ENCODE measurements at regions not wholly inside any gene's neighbourhood (a gene's known extent, or its start where the extent isn't known, plus 50 kb on each side); places are given as distances from the start of the nearest gene placed in this dataset.

GRCh38 chr5:34459908-34460307, 196.2 kb upstream of the RAI14 start (continued):
- TF ChIP-seq ZNF462 (CRISPR knock-in tag; IDR thresholded peaks at IDR 0.05) (no peak), EZH2phosphoT487 (IDR thresholded peaks at IDR 0.05; ENCODE audit: unreplicated experiment) (no peak), STAT1 (IDR thresholded peaks at IDR 0.05; ENCODE audit: unreplicated experiment) (no peak)
- TF ChIP-seq, protein P1, sequence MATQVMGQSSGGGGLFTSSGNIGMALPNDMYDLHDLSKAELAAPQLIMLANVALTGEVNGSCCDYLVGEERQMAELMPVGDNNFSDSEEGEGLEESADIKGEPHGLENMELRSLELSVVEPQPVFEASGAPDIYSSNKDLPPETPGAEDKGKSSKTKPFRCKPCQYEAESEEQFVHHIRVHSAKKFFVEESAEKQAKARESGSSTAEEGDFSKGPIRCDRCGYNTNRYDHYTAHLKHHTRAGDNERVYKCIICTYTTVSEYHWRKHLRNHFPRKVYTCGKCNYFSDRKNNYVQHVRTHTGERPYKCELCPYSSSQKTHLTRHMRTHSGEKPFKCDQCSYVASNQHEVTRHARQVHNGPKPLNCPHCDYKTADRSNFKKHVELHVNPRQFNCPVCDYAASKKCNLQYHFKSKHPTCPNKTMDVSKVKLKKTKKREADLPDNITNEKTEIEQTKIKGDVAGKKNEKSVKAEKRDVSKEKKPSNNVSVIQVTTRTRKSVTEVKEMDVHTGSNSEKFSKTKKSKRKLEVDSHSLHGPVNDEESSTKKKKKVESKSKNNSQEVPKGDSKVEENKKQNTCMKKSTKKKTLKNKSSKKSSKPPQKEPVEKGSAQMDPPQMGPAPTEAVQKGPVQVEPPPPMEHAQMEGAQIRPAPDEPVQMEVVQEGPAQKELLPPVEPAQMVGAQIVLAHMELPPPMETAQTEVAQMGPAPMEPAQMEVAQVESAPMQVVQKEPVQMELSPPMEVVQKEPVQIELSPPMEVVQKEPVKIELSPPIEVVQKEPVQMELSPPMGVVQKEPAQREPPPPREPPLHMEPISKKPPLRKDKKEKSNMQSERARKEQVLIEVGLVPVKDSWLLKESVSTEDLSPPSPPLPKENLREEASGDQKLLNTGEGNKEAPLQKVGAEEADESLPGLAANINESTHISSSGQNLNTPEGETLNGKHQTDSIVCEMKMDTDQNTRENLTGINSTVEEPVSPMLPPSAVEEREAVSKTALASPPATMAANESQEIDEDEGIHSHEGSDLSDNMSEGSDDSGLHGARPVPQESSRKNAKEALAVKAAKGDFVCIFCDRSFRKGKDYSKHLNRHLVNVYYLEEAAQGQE (IDR thresholded peaks at IDR 0.05; ENCODE audit: unreplicated experiment), result no peak

DNA sequence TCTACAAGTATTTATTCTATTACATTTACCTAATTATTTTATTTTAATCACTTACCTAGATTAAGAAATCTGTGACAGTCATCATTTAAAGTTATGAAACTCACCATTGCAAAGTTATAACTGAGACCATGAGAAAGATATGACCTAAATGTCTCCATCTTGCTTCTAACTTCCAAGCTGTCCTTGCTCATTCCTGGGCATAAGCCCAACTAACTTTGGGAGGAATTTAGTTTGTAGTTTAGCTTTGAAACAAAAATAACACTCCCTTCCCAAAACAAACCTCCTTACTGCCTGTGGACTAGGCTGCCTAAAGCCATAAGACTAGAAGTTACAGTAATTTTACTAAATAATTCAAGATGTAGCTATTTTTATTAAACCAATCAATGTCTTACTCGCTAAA, 195.6 kb upstream of the RAI14 start:
- H3K36me3 ChIP-seq (ENCODE audit: insufficient read depth), result peaks cover 17% of the 10 kb centered on the region
- ATAC-seq, result no peak
- no peaks in the 10 kb centered on the region for H3F3A ChIP-seq (replicated peaks; ENCODE audit: low read depth)
- no peak overlapping the region for H3K4me3 ChIP-seq
- no peaks in the 10 kb centered on the region for H3K79me2 ChIP-seq (replicated peaks; ENCODE audit: insufficient read depth)
- H3K27ac ChIP-seq (ENCODE audit: low read depth), result no peak overlapping the region
- Mint-ChIP-seq H3K4me1 (no peaks in the 10 kb centered on the region), H3K4me3 (no peak overlapping the region), H3K27me3 (ENCODE audit: insufficient read depth, low read depth, poor library complexity) (no peaks in the 10 kb centered on the region), H3K9me3 (peaks cover 58% of the 10 kb centered on the region), H3K36me3 (ENCODE audit: low read depth) (peaks cover 25% of the 10 kb centered on the region), H3K27ac (no peak overlapping the region)
- H3K9me2 ChIP-seq (ENCODE audit: insufficient read depth), result no peaks in the 10 kb centered on the region
- no peak overlapping the region for H3K4me2 ChIP-seq
- no peaks in the 10 kb centered on the region for H3K4me1 ChIP-seq (ENCODE audit: insufficient read depth)
- DNase-seq (ENCODE audit: low spot score), result no peak
- no peak overlapping the region for H2AFZ ChIP-seq
- H4K20me1 ChIP-seq (replicated peaks; ENCODE audit: insufficient read depth), result no peaks in the 10 kb centered on the region
- H3K27me3 ChIP-seq (ENCODE audit: insufficient read depth), result no peaks in the 10 kb centered on the region
- TF ChIP-seq JUNB (IDR thresholded peaks at IDR 0.05; ENCODE audit: unreplicated experiment) (no peak), ZNF331 (CRISPR knock-in tag; IDR thresholded peaks at IDR 0.05; ENCODE audit: low read depth) (no peak), POLR2AphosphoS5 (IDR thresholded peaks at IDR 0.05; ENCODE audit: low read depth) (no peak), CREB1 (CRISPR knock-in tag; IDR thresholded peaks at IDR 0.05; ENCODE audit: low read depth) (no peak), NANOG (IDR thresholded peaks at IDR 0.05; ENCODE audit: borderline replicate concordance) (no peak)
- TF ChIP-seq, protein P2, sequence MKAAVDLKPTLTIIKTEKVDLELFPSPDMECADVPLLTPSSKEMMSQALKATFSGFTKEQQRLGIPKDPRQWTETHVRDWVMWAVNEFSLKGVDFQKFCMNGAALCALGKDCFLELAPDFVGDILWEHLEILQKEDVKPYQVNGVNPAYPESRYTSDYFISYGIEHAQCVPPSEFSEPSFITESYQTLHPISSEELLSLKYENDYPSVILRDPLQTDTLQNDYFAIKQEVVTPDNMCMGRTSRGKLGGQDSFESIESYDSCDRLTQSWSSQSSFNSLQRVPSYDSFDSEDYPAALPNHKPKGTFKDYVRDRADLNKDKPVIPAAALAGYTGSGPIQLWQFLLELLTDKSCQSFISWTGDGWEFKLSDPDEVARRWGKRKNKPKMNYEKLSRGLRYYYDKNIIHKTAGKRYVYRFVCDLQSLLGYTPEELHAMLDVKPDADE (IDR thresholded peaks at IDR 0.05), result no peak

Measured in GM23338 (cell line).